ENCODE measurements at regions not wholly inside any gene's neighbourhood (a gene's known extent, or its start where the extent isn't known, plus 50 kb on each side); places are given as distances from the start of the nearest gene placed in this dataset.

DNA sequence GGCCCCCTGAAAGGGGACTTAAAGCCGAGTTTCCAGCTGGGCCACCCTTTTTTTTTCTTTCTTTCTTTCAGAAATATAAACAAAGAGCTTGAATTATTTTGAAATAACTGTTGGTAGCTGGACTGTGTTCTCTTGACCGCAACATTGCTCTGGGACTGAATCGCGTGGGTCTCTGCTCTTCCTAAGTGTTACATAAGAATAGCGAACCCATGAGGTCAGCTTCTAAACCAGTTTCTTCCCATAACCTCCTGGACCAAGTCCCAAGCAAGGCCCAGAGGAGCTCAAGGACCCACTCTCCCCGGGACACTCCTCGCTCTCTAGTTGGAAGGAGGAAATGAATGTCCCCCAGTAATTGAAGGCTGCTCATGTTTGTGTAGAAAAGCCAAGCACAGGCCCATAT, 91.1 kb downstream of the CXCL12 start:
- intact Hi-C loops (cut with micrococcal nuclease): no loop called here
- Histone ChIP-seq H3K36me3 (ENCODE audit: control insufficient read depth in 1 of 2, insufficient read depth in 2 of 2, low read length in 2 of 2) (no peaks in the 10 kb centered on the region), H3K27me3 (ENCODE audit: insufficient read depth, low read length) (peaks cover 16% of the 10 kb centered on the region), H3K79me2 (ENCODE audit: insufficient read depth, low read length) (no peaks in the 10 kb centered on the region), H3K9me3 (ENCODE audit: control insufficient read depth in 1 of 2, insufficient read depth in 1 of 2, low read depth in 1 of 2, low read length in 2 of 2) (no peaks in the 10 kb centered on the region), H2AFZ (ENCODE audit: low read depth, low read length, poor library complexity, severe bottlenecking) (no peak overlapping the region), H4K20me1 (ENCODE audit: insufficient read depth) (no peaks in the 10 kb centered on the region), H3K4me2 (ENCODE audit: low read length) (no peak overlapping the region), H3K9me2 (ENCODE audit: insufficient read depth) (no peaks in the 10 kb centered on the region), H3K27ac (ENCODE audit: low read depth, low read length) (no peak overlapping the region), H3K4me3 (replicated peaks in 1 of 2; ENCODE audit: low read depth in 1 of 2, low read length in 2 of 2) (no peak overlapping the region), H3K9ac (ENCODE audit: low read length) (no peak overlapping the region), H3K4me1 (ENCODE audit: control insufficient read depth in 1 of 2, insufficient read depth in 2 of 2, low read length in 2 of 2) (no peaks in the 10 kb centered on the region)
- TF ChIP-seq YY1 (IDR thresholded peaks at IDR 0.05; ENCODE audit: extremely low read depth, insufficient replicate concordance, low read depth, low read length) (no peak), ZNF274 (IDR thresholded peaks at IDR 0.05; ENCODE audit: low read depth, low read length) (no peak), POLR2A (IDR thresholded peaks at IDR 0.05; ENCODE audit: borderline replicate concordance, extremely low read depth, insufficient read depth, insufficient read length) (no peak), SIN3A (IDR thresholded peaks at IDR 0.05; ENCODE audit: low read depth) (no peak), CBX3 (IDR thresholded peaks at IDR 0.05; ENCODE audit: low read depth) (no peak), FOSL1 (IDR thresholded peaks at IDR 0.05; ENCODE audit: low read depth) (no peak), SRF (IDR thresholded peaks at IDR 0.05; ENCODE audit: low read depth) (no peak), TCF7L2 (IDR thresholded peaks at IDR 0.05; ENCODE audit: borderline replicate concordance, extremely low read depth, insufficient read depth, insufficient read length) (no peak), ZFX (IDR thresholded peaks at IDR 0.05) (no peak), SP1 (IDR thresholded peaks at IDR 0.05; ENCODE audit: low read depth) (no peak)
- TF ChIP-seq, protein P1, sequence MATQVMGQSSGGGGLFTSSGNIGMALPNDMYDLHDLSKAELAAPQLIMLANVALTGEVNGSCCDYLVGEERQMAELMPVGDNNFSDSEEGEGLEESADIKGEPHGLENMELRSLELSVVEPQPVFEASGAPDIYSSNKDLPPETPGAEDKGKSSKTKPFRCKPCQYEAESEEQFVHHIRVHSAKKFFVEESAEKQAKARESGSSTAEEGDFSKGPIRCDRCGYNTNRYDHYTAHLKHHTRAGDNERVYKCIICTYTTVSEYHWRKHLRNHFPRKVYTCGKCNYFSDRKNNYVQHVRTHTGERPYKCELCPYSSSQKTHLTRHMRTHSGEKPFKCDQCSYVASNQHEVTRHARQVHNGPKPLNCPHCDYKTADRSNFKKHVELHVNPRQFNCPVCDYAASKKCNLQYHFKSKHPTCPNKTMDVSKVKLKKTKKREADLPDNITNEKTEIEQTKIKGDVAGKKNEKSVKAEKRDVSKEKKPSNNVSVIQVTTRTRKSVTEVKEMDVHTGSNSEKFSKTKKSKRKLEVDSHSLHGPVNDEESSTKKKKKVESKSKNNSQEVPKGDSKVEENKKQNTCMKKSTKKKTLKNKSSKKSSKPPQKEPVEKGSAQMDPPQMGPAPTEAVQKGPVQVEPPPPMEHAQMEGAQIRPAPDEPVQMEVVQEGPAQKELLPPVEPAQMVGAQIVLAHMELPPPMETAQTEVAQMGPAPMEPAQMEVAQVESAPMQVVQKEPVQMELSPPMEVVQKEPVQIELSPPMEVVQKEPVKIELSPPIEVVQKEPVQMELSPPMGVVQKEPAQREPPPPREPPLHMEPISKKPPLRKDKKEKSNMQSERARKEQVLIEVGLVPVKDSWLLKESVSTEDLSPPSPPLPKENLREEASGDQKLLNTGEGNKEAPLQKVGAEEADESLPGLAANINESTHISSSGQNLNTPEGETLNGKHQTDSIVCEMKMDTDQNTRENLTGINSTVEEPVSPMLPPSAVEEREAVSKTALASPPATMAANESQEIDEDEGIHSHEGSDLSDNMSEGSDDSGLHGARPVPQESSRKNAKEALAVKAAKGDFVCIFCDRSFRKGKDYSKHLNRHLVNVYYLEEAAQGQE (IDR thresholded peaks at IDR 0.05; ENCODE audit: low read depth): no peak
- TF ChIP-seq, protein P2, sequence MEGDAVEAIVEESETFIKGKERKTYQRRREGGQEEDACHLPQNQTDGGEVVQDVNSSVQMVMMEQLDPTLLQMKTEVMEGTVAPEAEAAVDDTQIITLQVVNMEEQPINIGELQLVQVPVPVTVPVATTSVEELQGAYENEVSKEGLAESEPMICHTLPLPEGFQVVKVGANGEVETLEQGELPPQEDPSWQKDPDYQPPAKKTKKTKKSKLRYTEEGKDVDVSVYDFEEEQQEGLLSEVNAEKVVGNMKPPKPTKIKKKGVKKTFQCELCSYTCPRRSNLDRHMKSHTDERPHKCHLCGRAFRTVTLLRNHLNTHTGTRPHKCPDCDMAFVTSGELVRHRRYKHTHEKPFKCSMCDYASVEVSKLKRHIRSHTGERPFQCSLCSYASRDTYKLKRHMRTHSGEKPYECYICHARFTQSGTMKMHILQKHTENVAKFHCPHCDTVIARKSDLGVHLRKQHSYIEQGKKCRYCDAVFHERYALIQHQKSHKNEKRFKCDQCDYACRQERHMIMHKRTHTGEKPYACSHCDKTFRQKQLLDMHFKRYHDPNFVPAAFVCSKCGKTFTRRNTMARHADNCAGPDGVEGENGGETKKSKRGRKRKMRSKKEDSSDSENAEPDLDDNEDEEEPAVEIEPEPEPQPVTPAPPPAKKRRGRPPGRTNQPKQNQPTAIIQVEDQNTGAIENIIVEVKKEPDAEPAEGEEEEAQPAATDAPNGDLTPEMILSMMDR (IDR thresholded peaks at IDR 0.05 in 2 of 3, conservative IDR thresholded peaks at IDR 0.05 in 1 of 3; ENCODE audit: borderline replicate concordance in 1 of 3, insufficient read depth in 1 of 3, low read depth in 2 of 3, low read length in 2 of 3): no peak
- ChIA-PET CTCF (no interaction called here), RAD21 (ENCODE audit: low non-redundant PET in 1 of 2, low total read pairs in 2 of 2, uncharacterized antibody in 2 of 2, unreplicated experiment in 2 of 2) (no interaction called here), POLR2A (no interaction called here)
- no TSS peak for BruUV-seq (replicated peaks)
- DNase-seq (ENCODE audit: low read depth, low spot score) (no peak), ATAC-seq (no peak)

All from HCT116 (cell line).